Pancreas (tissue), 10 donors: ENCODE measurements at regions not wholly inside any gene's neighbourhood (a gene's known extent, or its start where the extent isn't known, plus 50 kb on each side); places are given as distances from the start of the nearest gene placed in this dataset.

Experiments
- ATAC-seq, 4 donors: fragments of 200-7000 bp; cut with Tn5 transposase; one replicate each; pipeline versions ENCODE4 v1.8.0 to v1.9.1; 2020; ENCODE audit warnings: mild to moderate bottlenecking in 4 of 4, moderate library complexity in 4 of 4
- DNase-seq, 6 donors: peaks; one replicate each; pipeline ENCODE4 v3.0.0-alpha.2; 2020
- FAIRE-seq: peaks from 2 replicates; lab custom pipeline; 2012; peaks lifted over from hg19 to GRCh38; lab: Jason Lieb, UNC
- H3K27ac ChIP-seq, 4 donors: fragments of 200-600 bp; sonication (generic); 1 replicate in 3 of 4; 2 replicates in 1 of 4; pipeline versions ENCODE4 v1.5.0 to v1.8.0; 2020
- H3K27me3 ChIP-seq, 4 donors: fragments of 200-600 bp; one replicate each; pipeline ENCODE4 v1.8.0; 2021
- H3K36me3 ChIP-seq, 3 donors: fragments of 200-600 bp; sonication (generic) in 1 of 3; one replicate each; pipeline versions ENCODE4 v1.5.0 to v1.8.0; 2020 to 2021
- H3K4me1 ChIP-seq, 3 donors: fragments of 200-600 bp; one replicate each; pipeline ENCODE4 v1.8.0; 2021
- H3K4me3 ChIP-seq, 4 donors: fragments of 200-600 bp; sonication (generic) in 2 of 4; one replicate each; pipeline versions ENCODE4 v1.5.0 to v1.8.0; 2020 to 2021
- H3K9me3 ChIP-seq, 4 donors: fragments of 200-600 bp; one replicate each; pipeline ENCODE4 v1.8.0; 2021
- WGBS, 2 donors: extraction: QIAGEN DNeasy Blood & Tissue Kit; methylation state at CpG; one replicate each; pipeline ENCODE4 v1.1.7; 2013; 5-methylcytosine and 5-hydroxymethylcytosine counted together
- intact Hi-C, 3 donors: fragments of 100-400 bp; cut with DNase I; formaldehyde crosslinking; loops; one replicate each; pipeline versions ENCODE4 v1.11.1 to v1.14.2; 2022
- TF ChIP-seq, protein P1 (sequence below), 4 donors: fragments of 200-600 bp; sonication (generic) in 3 of 4; IDR thresholded peaks; one replicate each; pipeline versions ENCODE4 v1.5.0 to v1.8.0; 2021; ENCODE audit warnings: antibody characterized with exemption in 4 of 4
- donor health status: healthy with polysubstance abuse.
- donor health status: DM: no; HTN: no; CAD: no; lungs with moderate emphysema.
- donor health status: DM: no; HTN: no; CAD: no.
- donor health status: control.
- donor health status: control.
- donor health status: Bipolar disorder and iron deficiency.
- donor health status: DM: yes; HTN: yes; CAD: no.
- donor health status: DM: no; HTN: no; CAD: no.
- donor health status: DM: no; HTN: no; CAD: no.
- donor health status: DM: yes; HTN: yes; CAD: no.

DNA sequence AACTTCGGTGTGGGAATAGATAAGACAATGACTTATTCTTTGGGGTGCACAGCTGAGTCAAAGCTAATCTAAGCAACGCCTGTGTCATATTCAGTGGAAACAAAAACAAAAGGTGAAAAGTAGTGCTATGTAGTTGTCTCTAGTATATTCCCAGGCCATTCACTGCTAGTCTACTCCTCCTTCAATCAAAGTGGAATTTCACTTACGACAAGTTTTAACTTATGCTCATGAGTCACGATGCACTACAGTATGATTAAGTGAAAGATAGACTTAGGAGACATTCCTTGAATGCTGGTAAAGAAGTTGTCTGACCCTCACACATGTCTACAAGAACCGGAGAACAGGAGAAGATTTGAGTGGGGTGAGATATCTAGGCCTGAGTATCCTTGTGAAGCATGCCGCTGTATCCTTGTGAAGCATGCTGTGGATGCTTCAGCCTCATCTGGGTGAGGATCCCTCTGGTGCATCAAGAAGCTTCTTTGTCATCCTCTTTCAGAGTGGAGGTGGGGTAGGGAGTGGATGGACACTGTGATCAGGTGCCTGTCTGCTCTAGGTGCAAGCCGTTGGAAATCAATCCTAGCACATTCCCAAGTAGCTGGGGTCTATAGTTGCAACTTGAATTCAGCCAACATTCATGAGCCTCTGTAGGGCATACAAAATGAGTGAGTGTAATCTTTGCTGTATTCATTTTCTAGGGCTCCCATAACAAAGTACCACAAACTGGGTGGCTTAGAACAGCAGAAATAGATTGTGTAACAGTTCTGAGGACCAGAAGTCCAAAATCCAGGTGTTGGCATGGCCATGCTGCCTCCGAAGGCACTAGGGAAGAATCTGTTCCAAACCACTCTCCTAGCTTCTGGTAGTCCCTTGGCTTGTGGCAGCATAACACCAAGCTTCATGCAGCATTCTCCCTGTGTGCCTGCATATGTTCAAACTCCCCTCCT lies 173.5 kb upstream of the FN1 start:
- Histone ChIP-seq H3K9me3 (no peaks in the 10 kb centered on the region), H3K4me3 (no peak overlapping the region), H3K36me3 (no peaks in the 10 kb centered on the region), H3K27ac (no peak overlapping the region), H3K27me3 (no peaks in the 10 kb centered on the region), H3K4me1 (no peaks in the 10 kb centered on the region)
- FAIRE-seq (no peak), ATAC-seq (no peak), DNase-seq (no peak)
- intact Hi-C loops: no loop called here
- TF ChIP-seq, protein P1, sequence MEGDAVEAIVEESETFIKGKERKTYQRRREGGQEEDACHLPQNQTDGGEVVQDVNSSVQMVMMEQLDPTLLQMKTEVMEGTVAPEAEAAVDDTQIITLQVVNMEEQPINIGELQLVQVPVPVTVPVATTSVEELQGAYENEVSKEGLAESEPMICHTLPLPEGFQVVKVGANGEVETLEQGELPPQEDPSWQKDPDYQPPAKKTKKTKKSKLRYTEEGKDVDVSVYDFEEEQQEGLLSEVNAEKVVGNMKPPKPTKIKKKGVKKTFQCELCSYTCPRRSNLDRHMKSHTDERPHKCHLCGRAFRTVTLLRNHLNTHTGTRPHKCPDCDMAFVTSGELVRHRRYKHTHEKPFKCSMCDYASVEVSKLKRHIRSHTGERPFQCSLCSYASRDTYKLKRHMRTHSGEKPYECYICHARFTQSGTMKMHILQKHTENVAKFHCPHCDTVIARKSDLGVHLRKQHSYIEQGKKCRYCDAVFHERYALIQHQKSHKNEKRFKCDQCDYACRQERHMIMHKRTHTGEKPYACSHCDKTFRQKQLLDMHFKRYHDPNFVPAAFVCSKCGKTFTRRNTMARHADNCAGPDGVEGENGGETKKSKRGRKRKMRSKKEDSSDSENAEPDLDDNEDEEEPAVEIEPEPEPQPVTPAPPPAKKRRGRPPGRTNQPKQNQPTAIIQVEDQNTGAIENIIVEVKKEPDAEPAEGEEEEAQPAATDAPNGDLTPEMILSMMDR (IDR thresholded peaks at IDR 0.05): no peak
- 86 to 90% methylated on average over 8 of the region's 8 CpGs for WGBS, 2 donors

DNA sequence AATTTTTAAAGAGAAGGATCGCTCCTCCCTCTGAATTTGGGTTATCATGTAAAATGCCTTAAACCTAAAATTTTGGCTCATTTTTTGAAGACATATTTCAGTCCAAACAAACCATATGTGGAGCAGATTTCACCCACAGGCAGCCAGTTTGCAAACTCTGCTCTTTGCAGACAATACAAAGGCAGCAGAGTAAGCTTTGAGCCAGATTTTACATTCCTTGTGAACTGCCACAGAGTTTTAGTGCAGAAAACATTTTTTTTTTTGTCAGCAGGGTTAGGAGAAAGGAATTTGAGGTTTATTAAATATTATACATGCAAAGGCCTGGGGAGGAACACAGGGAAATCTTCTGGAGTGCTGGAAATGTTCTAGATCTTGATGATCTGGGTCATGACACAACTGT lies 171.9 kb upstream of the FN1 start:
- FAIRE-seq (no peak), DNase-seq (no peak), ATAC-seq (no peak)
- WGBS, 2 donors: 80 to 92% methylated on average over 1 of the region's 1 CpG
- Histone ChIP-seq H3K36me3 (no peaks in the 10 kb centered on the region), H3K4me1 (no peaks in the 10 kb centered on the region), H3K27me3 (no peaks in the 10 kb centered on the region), H3K27ac (no peak overlapping the region), H3K4me3 (no peak overlapping the region), H3K9me3 (no peaks in the 10 kb centered on the region)
- TF ChIP-seq, protein P1 (IDR thresholded peaks at IDR 0.05): no peak
- intact Hi-C loops: no loop called here

DNA sequence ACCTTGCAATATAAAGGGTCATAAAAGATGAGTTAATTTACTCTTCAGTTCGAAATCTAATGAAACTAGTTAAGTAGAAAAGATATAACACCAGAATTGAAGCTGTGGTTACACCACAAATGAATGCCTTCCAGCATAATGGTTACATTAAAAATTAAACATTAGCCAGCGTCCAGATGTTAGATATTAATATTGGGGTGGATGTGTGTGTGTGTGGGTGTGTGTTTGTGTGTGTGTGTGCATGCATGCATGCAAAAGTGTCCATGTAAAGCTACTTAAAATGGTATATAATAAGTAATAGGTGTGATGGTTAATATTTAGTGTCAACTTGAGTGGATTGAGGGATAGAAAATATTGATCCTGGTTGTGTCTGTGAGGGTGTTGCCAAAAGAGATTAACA lies 170.4 kb upstream of the FN1 start:
- H3K9me3 ChIP-seq: no peaks in the 10 kb centered on the region
- TF ChIP-seq, protein P1 (IDR thresholded peaks at IDR 0.05): no peak
- no peak for ATAC-seq
- H3K27ac ChIP-seq: no peak overlapping the region
- WGBS, 2 donors: 31 to 32% methylated on average over 2 of the region's 2 CpGs
- H3K36me3 ChIP-seq: no peaks in the 10 kb centered on the region
- no peak for DNase-seq
- intact Hi-C loops: no loop called here
- no peak overlapping the region for H3K4me3 ChIP-seq
- H3K27me3 ChIP-seq: no peaks in the 10 kb centered on the region
- H3K4me1 ChIP-seq: no peaks in the 10 kb centered on the region
- no peak for FAIRE-seq

DNA sequence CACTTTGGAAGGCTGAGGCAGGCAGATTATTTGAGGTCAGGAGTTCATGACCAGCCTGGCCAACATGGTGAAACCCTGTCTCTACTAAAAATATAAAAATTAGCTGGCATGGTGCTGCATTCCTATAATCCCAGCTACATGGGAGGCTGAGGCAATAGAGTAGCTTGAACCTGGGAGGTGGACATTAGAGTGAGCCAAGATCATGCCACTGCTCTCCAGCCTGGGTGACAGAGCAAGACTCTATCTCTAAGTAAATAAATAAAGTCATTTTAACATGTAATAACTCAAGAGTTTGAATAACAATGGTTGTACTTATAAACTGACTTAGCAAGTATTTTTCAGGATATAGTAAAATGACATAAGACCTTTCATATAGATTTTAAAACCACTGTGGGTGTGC lies 169.3 kb upstream of the FN1 start:
- TF ChIP-seq, protein P1 (IDR thresholded peaks at IDR 0.05): no peak
- no peak for DNase-seq
- Histone ChIP-seq H3K4me3 (no peak overlapping the region), H3K36me3 (no peaks in the 10 kb centered on the region), H3K27ac (no peak overlapping the region), H3K27me3 (no peaks in the 10 kb centered on the region), H3K9me3 (no peaks in the 10 kb centered on the region), H3K4me1 (no peaks in the 10 kb centered on the region)
- no peak for ATAC-seq
- no peak for FAIRE-seq
- intact Hi-C loops: no loop called here

DNA sequence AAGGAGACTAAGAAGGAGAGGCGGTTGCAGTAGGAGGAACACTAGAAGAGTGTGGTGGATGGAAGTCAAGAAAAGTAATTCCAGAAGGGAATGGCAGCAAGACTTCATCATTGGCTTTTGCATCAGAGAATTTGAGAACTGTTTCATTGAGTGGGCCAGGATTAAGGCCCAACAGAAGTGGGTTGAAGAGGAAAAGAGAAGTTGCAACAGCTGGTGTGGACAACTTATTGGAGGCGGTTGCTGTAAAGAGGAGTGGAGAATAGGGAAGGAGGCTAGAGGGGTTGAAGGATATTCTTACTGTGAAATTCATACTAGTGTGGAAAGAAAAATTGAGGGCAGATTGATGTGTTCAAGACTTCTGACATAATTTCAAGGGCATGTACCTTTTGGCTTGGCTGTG lies 168.7 kb upstream of the FN1 start:
- Histone ChIP-seq H3K27ac (no peak overlapping the region), H3K4me1 (no peaks in the 10 kb centered on the region), H3K9me3 (no peaks in the 10 kb centered on the region), H3K27me3 (no peaks in the 10 kb centered on the region), H3K4me3 (no peak overlapping the region), H3K36me3 (no peaks in the 10 kb centered on the region)
- 91 to 94% methylated on average over 2 of the region's 2 CpGs for WGBS, 2 donors
- DNase-seq (no peak), ATAC-seq (no peak), FAIRE-seq (no peak)
- TF ChIP-seq, protein P1 (IDR thresholded peaks at IDR 0.05): no peak
- intact Hi-C loops: no loop called here
